Stimulated activated CD8-positive, alpha-beta memory T cell treated with anti-CD3 and anti-CD28 coated beads, Interleukin-7, amount 100 ng/mL, for 48 hours (primary cell): ENCODE measurements at regions not wholly inside any gene's neighbourhood (a gene's known extent, or its start where the extent isn't known, plus 50 kb on each side); places are given as distances from the start of the nearest gene placed in this dataset.
A peak's percentile ranks its signal among the peaks of the same experiment; 100 is the strongest.

Source experiments
- DNase-seq, 2 donors: peaks; one replicate each; pipeline ENCODE4 v3.0.0-alpha.2; 2020; ENCODE audit warnings: low read depth in 1 of 2; ENCODE audit errors: extremely low read depth in 1 of 2

GRCh38 chr4:101596781-101597552 lies 193.6 kb upstream of the BANK1 start:
- no peak for DNase-seq

- DNase-seq, result no peak
These were observed 195.9 kb upstream of the BANK1 start for GRCh38 chr4:101594588-101594987.

GRCh38 chr4:101593666-101594065 lies 196.9 kb upstream of the BANK1 start:
- DNase-seq, result no peak

- DNase-seq, result no peak
These were observed 206.2 kb upstream of the BANK1 start for GRCh38 chr4:101584306-101584705.

- DNase-seq, result no peak
These were observed 215.8 kb upstream of the PPP3CA start for GRCh38 chr4:101563126-101563525.

GRCh38 chr4:101556842-101557241 lies 209.5 kb upstream of the PPP3CA start:
- DNase-seq, result no peak

GRCh38 chr4:101555341-101555880 lies 208.1 kb upstream of the PPP3CA start:
- no peak for DNase-seq

GRCh38 chr4:101540336-101540735 lies 193.0 kb upstream of the PPP3CA start:
- no peak for DNase-seq

- DNase-seq, result no peak
These were observed 181.2 kb upstream of the PPP3CA start for GRCh38 chr4:101528526-101528925.

GRCh38 chr4:101527188-101527587 lies 179.9 kb upstream of the PPP3CA start:
- peak; percentile 33 to 54 for DNase-seq

GRCh38 chr4:101515566-101515965 lies 168.2 kb upstream of the PPP3CA start:
- no peak for DNase-seq

GRCh38 chr4:101515099-101515498 lies 167.8 kb upstream of the PPP3CA start:
- no peak for DNase-seq

- no peak for DNase-seq
These were observed 165.1 kb upstream of the PPP3CA start for GRCh38 chr4:101512416-101512815.

GRCh38 chr4:101501421-101501820 lies 154.1 kb upstream of the PPP3CA start:
- DNase-seq, result no peak

- no peak for DNase-seq
These were observed 153.4 kb upstream of the PPP3CA start for GRCh38 chr4:101500742-101501141.

GRCh38 chr4:101475246-101475645 lies 127.9 kb upstream of the PPP3CA start:
- no peak for DNase-seq

- no peak for DNase-seq
These were observed 123.9 kb upstream of the PPP3CA start for GRCh38 chr4:101471201-101471600.

- no peak for DNase-seq
These were observed 117.3 kb upstream of the PPP3CA start for GRCh38 chr4:101464596-101464995.

GRCh38 chr4:101458914-101459313 lies 111.6 kb upstream of the PPP3CA start:
- DNase-seq, result no peak

GRCh38 chr4:101458473-101458872 lies 111.1 kb upstream of the PPP3CA start:
- DNase-seq, result no peak

- DNase-seq, result no peak
These were observed 103.8 kb upstream of the PPP3CA start for GRCh38 chr4:101451086-101451485.

GRCh38 chr4:101441446-101441845 lies 94.1 kb upstream of the PPP3CA start:
- DNase-seq, result no peak

GRCh38 chr4:101439926-101440325 lies 92.6 kb upstream of the PPP3CA start:
- no peak for DNase-seq
